ENCODE measurements at regions not wholly inside any gene's neighbourhood (a gene's known extent, or its start where the extent isn't known, plus 50 kb on each side); places are given as distances from the start of the nearest gene placed in this dataset.

DNA sequence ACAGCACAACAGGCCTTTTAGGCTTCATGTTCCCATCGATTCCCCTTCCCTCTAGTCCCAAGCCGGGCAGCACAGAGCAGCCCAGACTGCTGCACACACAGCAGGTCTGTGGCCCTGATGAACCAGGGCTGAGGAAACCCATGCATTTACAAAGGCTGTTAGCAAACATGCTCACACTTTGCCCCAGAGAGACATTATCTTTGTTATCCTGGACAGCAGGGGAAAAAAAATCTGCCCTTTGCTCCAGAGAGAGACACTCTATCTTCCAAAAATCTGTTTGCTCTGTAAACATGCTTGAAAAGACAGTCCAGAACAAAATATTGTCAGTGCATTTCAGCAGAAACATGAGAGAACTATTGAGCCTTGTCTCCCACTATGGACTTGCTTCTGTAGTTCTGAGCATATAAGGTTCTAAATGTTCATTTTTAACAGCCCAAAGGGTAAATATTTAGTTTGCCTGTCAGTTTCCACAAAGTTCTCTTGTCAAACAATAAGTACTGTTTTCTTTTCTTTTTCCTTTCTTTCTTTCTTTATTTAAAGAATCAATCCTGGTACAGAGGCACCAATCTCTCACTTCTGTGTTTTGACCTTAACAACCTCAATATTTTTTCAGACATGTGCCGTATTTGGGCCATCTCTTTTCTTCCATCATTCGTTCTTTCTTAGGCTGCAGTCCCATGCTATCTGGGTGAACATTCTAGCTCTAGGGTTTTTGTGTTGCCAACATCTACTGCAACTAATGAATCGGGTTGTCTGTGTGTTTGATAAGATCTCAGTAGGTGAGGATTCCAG, 468.0 kb downstream of the EPM2A start:
- H3K9me3 ChIP-seq: no peaks in the 10 kb centered on the region
- no peak overlapping the region for H3K4me3 ChIP-seq
- no peaks in the 10 kb centered on the region for H3K36me3 ChIP-seq
- TF ChIP-seq, protein P1, sequence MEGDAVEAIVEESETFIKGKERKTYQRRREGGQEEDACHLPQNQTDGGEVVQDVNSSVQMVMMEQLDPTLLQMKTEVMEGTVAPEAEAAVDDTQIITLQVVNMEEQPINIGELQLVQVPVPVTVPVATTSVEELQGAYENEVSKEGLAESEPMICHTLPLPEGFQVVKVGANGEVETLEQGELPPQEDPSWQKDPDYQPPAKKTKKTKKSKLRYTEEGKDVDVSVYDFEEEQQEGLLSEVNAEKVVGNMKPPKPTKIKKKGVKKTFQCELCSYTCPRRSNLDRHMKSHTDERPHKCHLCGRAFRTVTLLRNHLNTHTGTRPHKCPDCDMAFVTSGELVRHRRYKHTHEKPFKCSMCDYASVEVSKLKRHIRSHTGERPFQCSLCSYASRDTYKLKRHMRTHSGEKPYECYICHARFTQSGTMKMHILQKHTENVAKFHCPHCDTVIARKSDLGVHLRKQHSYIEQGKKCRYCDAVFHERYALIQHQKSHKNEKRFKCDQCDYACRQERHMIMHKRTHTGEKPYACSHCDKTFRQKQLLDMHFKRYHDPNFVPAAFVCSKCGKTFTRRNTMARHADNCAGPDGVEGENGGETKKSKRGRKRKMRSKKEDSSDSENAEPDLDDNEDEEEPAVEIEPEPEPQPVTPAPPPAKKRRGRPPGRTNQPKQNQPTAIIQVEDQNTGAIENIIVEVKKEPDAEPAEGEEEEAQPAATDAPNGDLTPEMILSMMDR (IDR thresholded peaks at IDR 0.05): no peak
- TF ChIP-seq POLR2A (IDR thresholded peaks at IDR 0.05): no peak
- intact Hi-C loops (cut with DNase I; ENCODE audit: low total_unique reads): no loop called here
- no peak overlapping the region for H3K27ac ChIP-seq
- no peak for DNase-seq
- H3K27me3 ChIP-seq: no peaks in the 10 kb centered on the region
- H3K4me1 ChIP-seq: no peaks in the 10 kb centered on the region

DNA sequence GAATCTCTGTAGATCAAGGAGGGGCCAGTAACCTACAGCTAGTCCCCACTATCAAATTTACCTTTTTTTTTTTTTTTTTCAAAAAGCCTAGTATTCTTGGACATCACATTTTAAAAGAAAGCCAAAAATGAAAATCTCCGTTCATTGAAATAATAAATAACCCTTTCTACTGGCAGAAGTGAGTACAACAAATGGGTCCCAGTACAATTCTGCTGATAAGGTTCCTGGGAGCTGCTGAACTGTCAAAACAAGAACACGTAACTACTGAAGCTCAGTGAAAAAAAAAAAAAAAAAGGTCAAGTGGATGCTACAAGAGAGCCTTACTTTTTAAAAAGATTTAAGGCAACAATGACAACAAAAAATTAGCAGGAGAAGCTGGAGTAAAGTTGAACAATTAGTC, 464.9 kb downstream of the EPM2A start:
- no peak for TF ChIP-seq POLR2A (IDR thresholded peaks at IDR 0.05)
- TF ChIP-seq, protein P1 (IDR thresholded peaks at IDR 0.05): no peak
- no peaks in the 10 kb centered on the region for H3K27me3 ChIP-seq
- H3K9me3 ChIP-seq: no peaks in the 10 kb centered on the region
- no peaks in the 10 kb centered on the region for H3K36me3 ChIP-seq
- intact Hi-C loops (cut with DNase I; ENCODE audit: low total_unique reads): no loop called here
- no peak for DNase-seq
- H3K4me1 ChIP-seq: no peaks in the 10 kb centered on the region
- no peak overlapping the region for H3K27ac ChIP-seq
- H3K4me3 ChIP-seq: no peak overlapping the region

DNA sequence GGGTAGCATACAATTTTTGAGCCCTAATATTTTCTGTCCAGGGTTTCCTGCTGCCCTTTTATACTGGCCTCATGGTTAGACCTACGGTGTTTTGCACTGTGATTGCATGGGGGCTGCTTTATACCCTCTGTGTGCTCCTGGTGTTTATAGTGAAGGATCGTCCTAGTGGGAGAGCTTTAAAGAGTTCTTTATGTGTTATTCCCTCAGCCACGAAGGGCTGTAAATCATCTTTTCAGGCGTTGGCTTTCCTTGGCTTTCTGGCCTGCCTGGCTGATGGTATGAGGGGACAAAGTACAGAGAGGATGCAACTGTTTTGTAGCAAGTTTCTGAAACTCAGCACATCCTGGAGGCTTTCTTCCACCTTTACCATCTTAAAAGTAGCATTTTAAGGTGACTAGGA, 464.3 kb downstream of the EPM2A start:
- Histone ChIP-seq H3K27me3 (no peaks in the 10 kb centered on the region), H3K27ac (no peak overlapping the region), H3K9me3 (no peaks in the 10 kb centered on the region), H3K36me3 (no peaks in the 10 kb centered on the region), H3K4me3 (no peak overlapping the region), H3K4me1 (no peaks in the 10 kb centered on the region)
- intact Hi-C loops (cut with DNase I; ENCODE audit: low total_unique reads): no loop called here
- no peak for DNase-seq
- no peak for TF ChIP-seq POLR2A (IDR thresholded peaks at IDR 0.05)
- TF ChIP-seq, protein P1 (IDR thresholded peaks at IDR 0.05): no peak

DNA sequence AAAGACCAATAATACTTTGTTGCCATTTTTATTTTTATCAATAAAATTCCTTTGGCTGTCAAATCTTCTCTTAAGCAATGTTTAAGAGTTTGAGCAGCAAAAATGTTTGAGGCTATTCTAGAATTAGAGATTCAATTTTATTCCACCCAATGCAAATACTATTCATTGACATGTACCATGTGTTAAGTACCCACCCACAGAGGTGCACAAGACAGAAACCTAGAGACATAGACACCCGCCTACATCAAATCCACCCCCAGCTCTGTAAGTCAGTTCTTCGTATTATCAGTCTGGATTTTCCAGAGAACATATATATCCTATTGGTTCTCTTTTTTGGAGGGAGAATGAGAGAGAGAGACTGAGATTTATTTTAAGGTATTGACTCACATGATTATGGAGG, 463.7 kb downstream of the EPM2A start:
- H3K27ac ChIP-seq: no peak overlapping the region
- H3K27me3 ChIP-seq: no peaks in the 10 kb centered on the region
- no peaks in the 10 kb centered on the region for H3K36me3 ChIP-seq
- DNase-seq: no peak
- H3K4me3 ChIP-seq: no peak overlapping the region
- intact Hi-C loops (cut with DNase I; ENCODE audit: low total_unique reads): no loop called here
- H3K9me3 ChIP-seq: no peaks in the 10 kb centered on the region
- no peak for TF ChIP-seq POLR2A (IDR thresholded peaks at IDR 0.05)
- TF ChIP-seq, protein P1 (IDR thresholded peaks at IDR 0.05): no peak
- H3K4me1 ChIP-seq: no peaks in the 10 kb centered on the region

DNA sequence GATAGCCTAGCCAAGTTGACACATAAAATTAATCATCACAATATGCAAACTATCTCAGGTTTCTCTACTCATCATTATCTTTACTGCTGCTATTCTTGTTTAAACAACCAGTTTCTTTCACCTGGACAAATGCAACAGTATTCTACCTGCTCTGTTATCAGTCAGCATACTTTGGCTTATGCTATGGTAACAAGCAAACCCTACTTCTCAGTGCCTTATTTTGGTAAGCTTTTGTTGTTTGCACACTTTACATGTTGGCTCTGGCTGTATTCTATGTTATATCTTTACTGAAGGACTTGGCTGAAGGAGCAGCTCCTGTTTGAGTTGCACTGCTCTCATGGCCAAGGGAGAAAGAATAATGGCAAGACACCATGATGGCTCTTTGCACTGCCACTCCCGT, 463.1 kb downstream of the EPM2A start:
- H3K36me3 ChIP-seq: no peaks in the 10 kb centered on the region
- TF ChIP-seq, protein P1 (IDR thresholded peaks at IDR 0.05): no peak
- TF ChIP-seq POLR2A (IDR thresholded peaks at IDR 0.05): no peak
- H3K4me1 ChIP-seq: no peaks in the 10 kb centered on the region
- intact Hi-C loops (cut with DNase I; ENCODE audit: low total_unique reads): no loop called here
- H3K9me3 ChIP-seq: no peaks in the 10 kb centered on the region
- H3K4me3 ChIP-seq: no peak overlapping the region
- H3K27me3 ChIP-seq: no peaks in the 10 kb centered on the region
- DNase-seq: no peak
- no peak overlapping the region for H3K27ac ChIP-seq
